ENCODE measurements at regions not wholly inside any gene's neighbourhood (a gene's known extent, or its start where the extent isn't known, plus 50 kb on each side); places are given as distances from the start of the nearest gene placed in this dataset.
A peak's percentile ranks its signal among the peaks of the same experiment; 100 is the strongest.

GRCh38 chr7:68730964-68731363 lies 867.3 kb upstream of the AUTS2 start:
- Histone ChIP-seq H3K4me2 (ENCODE audit: insufficient read depth, low read length) (no peak overlapping the region), H3K36me3 (ENCODE audit: insufficient read depth, low read length) (no peaks in the 10 kb centered on the region), H4K20me1 (ENCODE audit: insufficient read depth, low read length) (no peaks in the 10 kb centered on the region), H3K4me3 (ENCODE audit: insufficient read depth, low read length) (no peak overlapping the region), H3K4me1 (ENCODE audit: insufficient read depth, low read length) (peaks cover 9% of the 10 kb centered on the region), H3K27ac (ENCODE audit: low read depth, low read length) (no peak overlapping the region), H3K79me2 (ENCODE audit: insufficient read depth, low read length) (no peaks in the 10 kb centered on the region), H3K9me3 (ENCODE audit: low read depth, low read length) (no peaks in the 10 kb centered on the region), H2AFZ (ENCODE audit: low read length) (no peak overlapping the region), H3K27me3 (ENCODE audit: insufficient read depth, low read length) (no peaks in the 10 kb centered on the region)
- DNase-seq (ENCODE audit: insufficient read length, low spot score, missing footprints), result no peak
- TF ChIP-seq CTCF (IDR thresholded peaks at IDR 0.05; ENCODE audit: extremely low read depth, low read depth, low read length), result no peak

- H3K27ac ChIP-seq (ENCODE audit: low read depth, low read length), result no peak overlapping the region
- no peaks in the 10 kb centered on the region for H3K36me3 ChIP-seq (ENCODE audit: insufficient read depth, low read length)
- no peak overlapping the region for H3K4me2 ChIP-seq (ENCODE audit: insufficient read depth, low read length)
- DNase-seq (ENCODE audit: insufficient read length, low spot score, missing footprints), result no peak
- peaks cover 9% of the 10 kb centered on the region for H3K4me1 ChIP-seq (ENCODE audit: insufficient read depth, low read length)
- no peak for TF ChIP-seq CTCF (IDR thresholded peaks at IDR 0.05; ENCODE audit: extremely low read depth, low read depth, low read length)
- H2AFZ ChIP-seq (ENCODE audit: low read length), result peak overlapping the region; percentile 52
- H3K79me2 ChIP-seq (ENCODE audit: insufficient read depth, low read length), result no peaks in the 10 kb centered on the region
- no peaks in the 10 kb centered on the region for H4K20me1 ChIP-seq (ENCODE audit: insufficient read depth, low read length)
- H3K9me3 ChIP-seq (ENCODE audit: low read depth, low read length), result no peaks in the 10 kb centered on the region
- H3K4me3 ChIP-seq (ENCODE audit: insufficient read depth, low read length), result no peak overlapping the region
- no peaks in the 10 kb centered on the region for H3K27me3 ChIP-seq (ENCODE audit: insufficient read depth, low read length)
These were observed 864.8 kb upstream of the AUTS2 start for GRCh38 chr7:68733219-68734153.

GRCh38 chr7:68734431-68734830 lies 863.8 kb upstream of the AUTS2 start:
- no peak for TF ChIP-seq CTCF (IDR thresholded peaks at IDR 0.05; ENCODE audit: extremely low read depth, low read depth, low read length)
- Histone ChIP-seq H3K27ac (ENCODE audit: low read depth, low read length) (no peak overlapping the region), H3K27me3 (ENCODE audit: insufficient read depth, low read length) (no peaks in the 10 kb centered on the region), H3K4me1 (ENCODE audit: insufficient read depth, low read length) (peaks cover 9% of the 10 kb centered on the region), H3K79me2 (ENCODE audit: insufficient read depth, low read length) (no peaks in the 10 kb centered on the region), H3K9me3 (ENCODE audit: low read depth, low read length) (no peaks in the 10 kb centered on the region), H4K20me1 (ENCODE audit: insufficient read depth, low read length) (no peaks in the 10 kb centered on the region), H2AFZ (ENCODE audit: low read length) (no peak overlapping the region), H3K4me3 (ENCODE audit: insufficient read depth, low read length) (no peak overlapping the region), H3K36me3 (ENCODE audit: insufficient read depth, low read length) (no peaks in the 10 kb centered on the region), H3K4me2 (ENCODE audit: insufficient read depth, low read length) (no peak overlapping the region)
- DNase-seq (ENCODE audit: insufficient read length, low spot score, missing footprints), result no peak

- H3K79me2 ChIP-seq (ENCODE audit: insufficient read depth, low read length), result no peaks in the 10 kb centered on the region
These were observed 859.0 kb upstream of the AUTS2 start for GRCh38 chr7:68739306-68739705.

More at GRCh38 chr7:68739306-68739705, 859.0 kb upstream of the AUTS2 start:
- H3K4me3 ChIP-seq (ENCODE audit: insufficient read depth, low read length), result no peak overlapping the region
- no peak for DNase-seq (ENCODE audit: insufficient read length, low spot score, missing footprints)
- no peaks in the 10 kb centered on the region for H3K9me3 ChIP-seq (ENCODE audit: low read depth, low read length)
- TF ChIP-seq CTCF (IDR thresholded peaks at IDR 0.05; ENCODE audit: extremely low read depth, low read depth, low read length), result no peak
- H4K20me1 ChIP-seq (ENCODE audit: insufficient read depth, low read length), result no peaks in the 10 kb centered on the region
- no peaks in the 10 kb centered on the region for H3K27me3 ChIP-seq (ENCODE audit: insufficient read depth, low read length)
- H3K4me2 ChIP-seq (ENCODE audit: insufficient read depth, low read length), result no peak overlapping the region
- H3K36me3 ChIP-seq (ENCODE audit: insufficient read depth, low read length), result no peaks in the 10 kb centered on the region
- no peak overlapping the region for H3K27ac ChIP-seq (ENCODE audit: low read depth, low read length)
- no peak overlapping the region for H2AFZ ChIP-seq (ENCODE audit: low read length)
- H3K4me1 ChIP-seq (ENCODE audit: insufficient read depth, low read length), result no peaks in the 10 kb centered on the region

Measured in osteoblast (primary cell).